Loucy (cell line): ENCODE measurements at regions not wholly inside any gene's neighbourhood (a gene's known extent, or its start where the extent isn't known, plus 50 kb on each side); places are given as distances from the start of the nearest gene placed in this dataset.

Experiments used
- H2AFZ ChIP-seq: fragments of 200-600 bp; sonication (generic); 2 replicates; pipeline ENCODE4 v1.6.0; 2016; ENCODE audit warnings: antibody characterized with exemption, mild to moderate bottlenecking, low read length, moderate library complexity
- H3F3A ChIP-seq: fragments of 200-600 bp; 2 replicates; pipeline ENCODE4 v1.6.0; 2016; ENCODE audit warnings: antibody characterized with exemption, low read depth, mild to moderate bottlenecking
- H3K27me3 ChIP-seq: fragments of 200-600 bp; sonication (generic); 2 replicates; pipeline ENCODE4 v1.6.1; 2014; ENCODE audit warnings: low read length, mild to moderate bottlenecking; ENCODE audit not compliant: insufficient read depth, poor library complexity, severe bottlenecking
- H3K36me3 ChIP-seq: fragments of 200-600 bp; sonication (generic); 2 replicates; pipeline ENCODE4 v1.6.1; 2016; ENCODE audit warnings: low read length; ENCODE audit not compliant: insufficient read depth
- H3K4me1 ChIP-seq: fragments of 200-600 bp; sonication (generic); 2 replicates; pipeline ENCODE4 v1.5.1; 2014; ENCODE audit warnings: low read length, mild to moderate bottlenecking; ENCODE audit not compliant: insufficient read depth, poor library complexity, severe bottlenecking
- H3K4me2 ChIP-seq: fragments of 200-600 bp; sonication (generic); 2 replicates; pipeline ENCODE4 v1.6.0; 2014; ENCODE audit warnings: antibody characterized with exemption, low read length, low read depth, mild to moderate bottlenecking; ENCODE audit not compliant: poor library complexity, severe bottlenecking
- H3K4me3 ChIP-seq: fragments of 200-600 bp; sonication (generic); 2 replicates; pipeline ENCODE4 v1.5.1; 2014; ENCODE audit warnings: low read length, mild to moderate bottlenecking, mixed read lengths; ENCODE audit not compliant: poor library complexity, severe bottlenecking
- H3K79me2 ChIP-seq: fragments of 200-600 bp; sonication (generic); 2 replicates; pipeline ENCODE4 v1.6.1; 2014; ENCODE audit warnings: low read length; ENCODE audit not compliant: insufficient read depth
- H3K9ac ChIP-seq: fragments of 200-600 bp; sonication (generic); 2 replicates; pipeline ENCODE4 v1.6.0; 2014; ENCODE audit warnings: mild to moderate bottlenecking, low read depth, low read length, moderate library complexity; ENCODE audit not compliant: poor library complexity, severe bottlenecking
- H3K9me2 ChIP-seq: fragments of 200-600 bp; sonication (generic); replicated peaks from 2 replicates; pipeline ENCODE4 v1.6.1; 2016; ENCODE audit warnings: low read depth, low read length, mixed read lengths
- H3K9me3 ChIP-seq: fragments of 200-600 bp; sonication (generic); 2 replicates; pipeline ENCODE4 v1.6.1; 2014; ENCODE audit warnings: mild to moderate bottlenecking, antibody characterized with exemption, low read length, low read depth; ENCODE audit not compliant: insufficient read depth
- H4K20me1 ChIP-seq: fragments of 200-600 bp; sonication (generic); 2 replicates; pipeline ENCODE4 v1.6.0; 2014; ENCODE audit warnings: antibody characterized with exemption, low read length, mild to moderate bottlenecking; ENCODE audit not compliant: insufficient read depth, poor library complexity, severe bottlenecking
- CTCF ChIP-seq: fragments of 200-600 bp; sonication (generic); conservative IDR thresholded peaks from 2 replicates; pipeline ENCODE4 v1.5.1; 2014; ENCODE audit warnings: mild to moderate bottlenecking, antibody characterized with exemption, low read length
- EZH2phosphoT487 ChIP-seq: fragments of 200-600 bp; IDR thresholded peaks from 2 replicates; pipeline ENCODE4 v1.6.1; 2018; ENCODE audit warnings: antibody characterized with exemption, mild to moderate bottlenecking, moderate library complexity, borderline replicate concordance

- Histone ChIP-seq H4K20me1 (no peaks in the 10 kb centered on the region), H3F3A (peaks cover 28% of the 10 kb centered on the region), H3K9ac (peak overlapping the region; percentile 28), H3K79me2 (no peaks in the 10 kb centered on the region), H3K9me2 (no peaks in the 10 kb centered on the region), H3K9me3 (no peaks in the 10 kb centered on the region), H3K4me2 (no peak overlapping the region), H3K27me3 (no peaks in the 10 kb centered on the region), H3K36me3 (no peaks in the 10 kb centered on the region), H2AFZ (peak overlapping the region; percentile 16; the same call in 1 of the 2 replicates), H3K4me3 (no peak overlapping the region), H3K4me1 (peaks cover 51% of the 10 kb centered on the region)
- TF ChIP-seq CTCF, result peak; percentile 77
- no peak for TF ChIP-seq EZH2phosphoT487
Measured at GRCh38 chr15:24761704-24762302, 86.2 kb downstream of the NPAP1 start.

GRCh38 chr15:24763891-24764290 lies 88.3 kb downstream of the NPAP1 start:
- Histone ChIP-seq H3K4me2 (peak overlapping the region; percentile 85), H3K27me3 (no peaks in the 10 kb centered on the region), H2AFZ (no peak overlapping the region), H3K9me3 (no peaks in the 10 kb centered on the region), H3K79me2 (no peaks in the 10 kb centered on the region), H3K9ac (peak overlapping the region; percentile 83), H3K36me3 (no peaks in the 10 kb centered on the region), H3K4me3 (peak overlapping the region; percentile 72), H3K9me2 (no peaks in the 10 kb centered on the region), H3K4me1 (peaks cover 55% of the 10 kb centered on the region), H3F3A (peaks cover 28% of the 10 kb centered on the region), H4K20me1 (no peaks in the 10 kb centered on the region)
- TF ChIP-seq EZH2phosphoT487 (no peak), CTCF (no peak)

GRCh38 chr15:24764375-24765171 lies 89.0 kb downstream of the NPAP1 start:
- Histone ChIP-seq H3K4me1 (peaks cover 52% of the 10 kb centered on the region), H3K27me3 (no peaks in the 10 kb centered on the region), H3K36me3 (no peaks in the 10 kb centered on the region), H3F3A (peaks cover 28% of the 10 kb centered on the region), H3K9me3 (no peaks in the 10 kb centered on the region), H2AFZ (no peak overlapping the region; the same call in 1 of the 2 replicates), H3K9ac (peak overlapping the region; percentile 83), H3K4me2 (peak overlapping the region; percentile 85), H3K4me3 (peak overlapping the region; percentile 72), H4K20me1 (no peaks in the 10 kb centered on the region), H3K9me2 (no peaks in the 10 kb centered on the region), H3K79me2 (no peaks in the 10 kb centered on the region)
- TF ChIP-seq CTCF (peak; percentile 57), EZH2phosphoT487 (no peak)
